Fibroblast of lung (primary cell): ENCODE measurements at regions not wholly inside any gene's neighbourhood (a gene's known extent, or its start where the extent isn't known, plus 50 kb on each side); places are given as distances from the start of the nearest gene placed in this dataset.

ENCODE experiments used
- DNase-seq, 2 donors: peaks; one replicate each; pipeline versions ENCODE4 v3.0.0 to v3.0.0-alpha.2; 2010; ENCODE audit warnings: low read depth in 2 of 2
- H2AFZ ChIP-seq: 2 replicates; pipeline ENCODE4 v1.5.1; 2012; ENCODE audit warnings: low read length, control low read depth, inconsistent platforms
- H3K27ac ChIP-seq: 2 replicates; pipeline ENCODE4 v1.5.1; 2011; ENCODE audit warnings: low read length, control low read depth; ENCODE audit not compliant: insufficient read depth
- H3K27me3 ChIP-seq: 2 replicates; pipeline ENCODE4 v1.5.1; 2011; ENCODE audit warnings: mild to moderate bottlenecking, low read length; ENCODE audit not compliant: control insufficient read depth, insufficient read depth
- H3K36me3 ChIP-seq: 2 replicates; pipeline ENCODE4 v1.5.1; 2011; ENCODE audit warnings: low read length; ENCODE audit not compliant: control insufficient read depth, insufficient read depth
- H3K4me1 ChIP-seq: 2 replicates; pipeline ENCODE4 v1.5.1; 2011; ENCODE audit warnings: low read length; ENCODE audit not compliant: control insufficient read depth, insufficient read depth; ENCODE audit errors: extremely low read depth
- H3K4me2 ChIP-seq: 2 replicates; pipeline ENCODE4 v1.5.1; 2011; ENCODE audit warnings: low read length, control low read depth; ENCODE audit not compliant: insufficient read depth; ENCODE audit errors: extremely low read depth
- H3K4me3 ChIP-seq, 4 experiments: fragments of 200-600 bp in 1 of 4; sonication (generic) in 1 of 4; replicated peaks in 1 of 4; 2 replicates each; pipeline ENCODE4 v1.5.1; 2011 to 2016; ENCODE audit warnings: low read length in 4 of 4, low read depth in 3 of 4, mild to moderate bottlenecking in 3 of 4, control low read depth in 2 of 4, inconsistent platforms in 1 of 4, mixed read lengths in 1 of 4; ENCODE audit not compliant: insufficient read depth in 1 of 4; ENCODE audit errors: control extremely low read depth in 1 of 4
- H3K79me2 ChIP-seq: 2 replicates; pipeline ENCODE4 v1.5.1; 2012; ENCODE audit warnings: mild to moderate bottlenecking, low read length, inconsistent platforms; ENCODE audit not compliant: control insufficient read depth, insufficient read depth
- H3K9ac ChIP-seq: 2 replicates; pipeline ENCODE4 v1.5.1; 2011; ENCODE audit warnings: mild to moderate bottlenecking, low read length, control low read depth; ENCODE audit not compliant: insufficient read depth
- H3K9me3 ChIP-seq: 2 replicates; pipeline ENCODE4 v1.5.1; 2012; ENCODE audit warnings: low read depth, low read length; ENCODE audit not compliant: control insufficient read depth, insufficient read depth
- H4K20me1 ChIP-seq: 2 replicates; pipeline ENCODE4 v1.5.1; 2011; ENCODE audit warnings: low read length; ENCODE audit not compliant: control insufficient read depth, insufficient read depth; ENCODE audit errors: extremely low read depth
- CTCF ChIP-seq, 2 donors: IDR thresholded peaks in 1 of 2; conservative IDR thresholded peaks in 1 of 2; 1 replicate in 1 of 2; 2 replicates in 1 of 2; pipeline ENCODE4 v1.5.1; 2011 to 2012; ENCODE audit warnings: low read length in 2 of 2, control low read depth in 1 of 2, inconsistent platforms in 1 of 2, low read depth in 1 of 2, mild to moderate bottlenecking in 1 of 2
- EZH2 ChIP-seq: IDR thresholded peaks from 2 replicates; pipeline ENCODE4 v1.5.1; 2012; ENCODE audit warnings: low read length, control low read depth, mild to moderate bottlenecking; ENCODE audit errors: missing control alignments

- H2AFZ ChIP-seq: no peak overlapping the region
- H3K4me1 ChIP-seq: no peaks in the 10 kb centered on the region
- H3K4me2 ChIP-seq: no peak overlapping the region
- H3K9me3 ChIP-seq: no peaks in the 10 kb centered on the region
- H3K27me3 ChIP-seq: no peaks in the 10 kb centered on the region
- no peak overlapping the region for H3K4me3 ChIP-seq
- H3K79me2 ChIP-seq: no peaks in the 10 kb centered on the region
- no peaks in the 10 kb centered on the region for H4K20me1 ChIP-seq
- H3K27ac ChIP-seq: no peak overlapping the region
- TF ChIP-seq EZH2 (no peak), CTCF (conservative IDR thresholded peaks at IDR 0.05 in 1 of 2, IDR thresholded peaks at IDR 0.05 in 1 of 2; ENCODE audit: low read depth in 1 of 2, low read length in 2 of 2) (no peak)
- H3K36me3 ChIP-seq: no peaks in the 10 kb centered on the region
- H3K9ac ChIP-seq: no peak overlapping the region
- no peak for DNase-seq
Measured at GRCh38 chr4:143127621-143128020, 57.1 kb upstream of the USP38 start.

GRCh38 chr4:143133977-143134376 lies 50.7 kb upstream of the USP38 start:
- Histone ChIP-seq H3K9me3 (no peaks in the 10 kb centered on the region), H2AFZ (no peak overlapping the region), H4K20me1 (no peaks in the 10 kb centered on the region), H3K36me3 (no peaks in the 10 kb centered on the region), H3K4me3 (no peak overlapping the region), H3K27ac (no peak overlapping the region), H3K79me2 (no peaks in the 10 kb centered on the region), H3K4me2 (no peak overlapping the region), H3K27me3 (no peaks in the 10 kb centered on the region), H3K4me1 (no peaks in the 10 kb centered on the region), H3K9ac (no peak overlapping the region)
- TF ChIP-seq EZH2 (no peak), CTCF (conservative IDR thresholded peaks at IDR 0.05 in 1 of 2, IDR thresholded peaks at IDR 0.05 in 1 of 2; ENCODE audit: low read depth in 1 of 2, low read length in 2 of 2) (no peak)
- no peak for DNase-seq
